Mucosa of descending colon (tissue), 3 donors: ENCODE measurements at regions not wholly inside any gene's neighbourhood (a gene's known extent, or its start where the extent isn't known, plus 50 kb on each side); places are given as distances from the start of the nearest gene placed in this dataset.

ENCODE experiments used
- ATAC-seq: fragments of 200-7000 bp; cut with Tn5 transposase; one replicate; pipeline ENCODE4 v1.9.1; 2020; ENCODE audit warnings: mild to moderate bottlenecking, moderate library complexity
- DNase-seq, 3 donors: peaks; one replicate each; pipeline ENCODE4 v3.0.0-alpha.2; 2020
- H3K36me3 ChIP-seq: fragments of 200-600 bp; one replicate; pipeline ENCODE4 v1.8.0; 2021; ENCODE audit warnings: low read depth, mild to moderate bottlenecking
- H3K4me1 ChIP-seq: fragments of 200-600 bp; one replicate; pipeline ENCODE4 v1.8.0; 2021; ENCODE audit warnings: low read depth, mild to moderate bottlenecking
- H3K4me3 ChIP-seq: fragments of 200-600 bp; one replicate; pipeline ENCODE4 v1.8.0; 2021; ENCODE audit warnings: mild to moderate bottlenecking
- H3K9me3 ChIP-seq: fragments of 200-600 bp; one replicate; pipeline ENCODE4 v1.8.0; 2021; ENCODE audit warnings: mild to moderate bottlenecking
- CTCF ChIP-seq: fragments of 200-600 bp; IDR thresholded peaks from one replicate; pipeline ENCODE4 v1.8.0; 2022; ENCODE audit warnings: antibody characterized with exemption, mild to moderate bottlenecking
- intact Hi-C, 2 donors: fragments of 100-400 bp; cut with DNase I in 1 of 2; cut with micrococcal nuclease in 1 of 2; formaldehyde crosslinking; loops; one replicate each; pipeline versions ENCODE4 v1.11.0 to v1.11.1; 2022; cut with DNase I, micrococcal nuclease
- donor health status: DM: no; HTN: no; CAD: no; lungs with moderate emphysema.
- donor health status: DM: no; HTN: no; CAD: no.
- donor health status: DM: no; HTN: yes; CAD: no.

- Histone ChIP-seq H3K9me3 (peaks cover 8% of the 10 kb centered on the region), H3K36me3 (no peaks in the 10 kb centered on the region), H3K4me3 (no peak overlapping the region), H3K4me1 (no peaks in the 10 kb centered on the region)
- no peak for TF ChIP-seq CTCF
- intact Hi-C loops: no loop called here
- ATAC-seq: no peak
- DNase-seq: no peak
Measured at GRCh38 chr9:78724896-78725295, 428.0 kb downstream of the PSAT1 start.

- Histone ChIP-seq H3K4me1 (no peaks in the 10 kb centered on the region), H3K9me3 (peaks cover 8% of the 10 kb centered on the region), H3K36me3 (no peaks in the 10 kb centered on the region), H3K4me3 (no peak overlapping the region)
- no peak for ATAC-seq
- TF ChIP-seq CTCF: no peak
- no peak for DNase-seq
- intact Hi-C loops: no loop called here
Measured at GRCh38 chr9:78725503-78725902, 428.6 kb downstream of the PSAT1 start.

- no peaks in the 10 kb centered on the region for H3K9me3 ChIP-seq
- H3K4me3 ChIP-seq: no peak overlapping the region
- intact Hi-C loops: no loop called here
- DNase-seq (no peak), ATAC-seq (no peak)
- H3K36me3 ChIP-seq: no peaks in the 10 kb centered on the region
- no peaks in the 10 kb centered on the region for H3K4me1 ChIP-seq
- TF ChIP-seq CTCF: no peak
Measured at GRCh38 chr9:78745331-78745730, 448.4 kb downstream of the PSAT1 start.

DNA sequence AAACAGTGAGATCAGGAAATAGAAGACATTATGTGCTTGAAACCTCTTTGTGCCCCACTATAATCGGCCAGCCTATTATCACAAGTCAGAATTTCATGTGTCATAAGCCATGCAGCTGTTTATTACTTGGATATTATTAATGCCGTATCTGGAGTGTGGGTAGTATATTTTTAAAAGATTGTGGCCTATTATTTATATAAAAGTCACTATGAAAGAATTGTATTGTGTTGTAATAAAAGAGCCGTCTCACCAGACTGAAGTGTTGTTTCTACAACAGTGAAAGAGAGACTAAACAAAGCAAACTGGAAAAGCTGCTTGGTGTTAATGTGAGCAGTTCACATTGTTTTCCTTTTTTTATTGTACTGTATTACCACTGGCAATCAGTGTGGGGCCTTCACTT is 449.1 kb downstream of the PSAT1 start:
- TF ChIP-seq CTCF: no peak
- no peaks in the 10 kb centered on the region for H3K36me3 ChIP-seq
- intact Hi-C loops: no loop called here
- no peak overlapping the region for H3K4me3 ChIP-seq
- no peak for ATAC-seq
- peaks cover 3% of the 10 kb centered on the region for H3K9me3 ChIP-seq
- DNase-seq: no peak
- no peaks in the 10 kb centered on the region for H3K4me1 ChIP-seq

- no peaks in the 10 kb centered on the region for H3K36me3 ChIP-seq
- H3K9me3 ChIP-seq: peaks cover 7% of the 10 kb centered on the region
- no peak overlapping the region for H3K4me3 ChIP-seq
- intact Hi-C loops: no loop called here
- H3K4me1 ChIP-seq: no peaks in the 10 kb centered on the region
- DNase-seq (no peak), ATAC-seq (no peak)
- no peak for TF ChIP-seq CTCF
Measured at GRCh38 chr9:78753039-78753438, 456.1 kb downstream of the PSAT1 start.

- TF ChIP-seq CTCF: no peak
- intact Hi-C loops: no loop called here
Measured at GRCh38 chr9:78756813-78757510, 460.0 kb downstream of the PSAT1 start.

More at GRCh38 chr9:78756813-78757510, 460.0 kb downstream of the PSAT1 start:
- Histone ChIP-seq H3K36me3 (no peaks in the 10 kb centered on the region), H3K4me1 (no peaks in the 10 kb centered on the region), H3K9me3 (no peaks in the 10 kb centered on the region), H3K4me3 (no peak overlapping the region)
- no peak for DNase-seq
- no peak for ATAC-seq
